Fibroblast of lung (primary cell): ENCODE measurements at regions not wholly inside any gene's neighbourhood (a gene's known extent, or its start where the extent isn't known, plus 50 kb on each side); places are given as distances from the start of the nearest gene placed in this dataset.
"Not testable (repeated sequence)": the region's sequence is repeated elsewhere in the genome, so short reads cannot be mapped to it uniquely, and the experiment has no call there.

Experiments
- DNase-seq, 2 donors: peaks; one replicate each; pipeline versions ENCODE4 v3.0.0 to v3.0.0-alpha.2; 2010; ENCODE audit warnings: low read depth in 2 of 2
- H2AFZ ChIP-seq: 2 replicates; pipeline ENCODE4 v1.5.1; 2012; ENCODE audit warnings: low read length, control low read depth, inconsistent platforms
- H3K27ac ChIP-seq: 2 replicates; pipeline ENCODE4 v1.5.1; 2011; ENCODE audit warnings: low read length, control low read depth; ENCODE audit not compliant: insufficient read depth
- H3K27me3 ChIP-seq: 2 replicates; pipeline ENCODE4 v1.5.1; 2011; ENCODE audit warnings: mild to moderate bottlenecking, low read length; ENCODE audit not compliant: control insufficient read depth, insufficient read depth
- H3K36me3 ChIP-seq: 2 replicates; pipeline ENCODE4 v1.5.1; 2011; ENCODE audit warnings: low read length; ENCODE audit not compliant: control insufficient read depth, insufficient read depth
- H3K4me1 ChIP-seq: 2 replicates; pipeline ENCODE4 v1.5.1; 2011; ENCODE audit warnings: low read length; ENCODE audit not compliant: control insufficient read depth, insufficient read depth; ENCODE audit errors: extremely low read depth
- H3K4me2 ChIP-seq: 2 replicates; pipeline ENCODE4 v1.5.1; 2011; ENCODE audit warnings: low read length, control low read depth; ENCODE audit not compliant: insufficient read depth; ENCODE audit errors: extremely low read depth
- H3K4me3 ChIP-seq, 4 experiments: fragments of 200-600 bp in 1 of 4; sonication (generic) in 1 of 4; replicated peaks in 1 of 4; 2 replicates each; pipeline ENCODE4 v1.5.1; 2011 to 2016; ENCODE audit warnings: low read length in 4 of 4, low read depth in 3 of 4, mild to moderate bottlenecking in 3 of 4, control low read depth in 2 of 4, inconsistent platforms in 1 of 4, mixed read lengths in 1 of 4; ENCODE audit not compliant: insufficient read depth in 1 of 4; ENCODE audit errors: control extremely low read depth in 1 of 4
- H3K79me2 ChIP-seq: 2 replicates; pipeline ENCODE4 v1.5.1; 2012; ENCODE audit warnings: mild to moderate bottlenecking, low read length, inconsistent platforms; ENCODE audit not compliant: control insufficient read depth, insufficient read depth
- H3K9ac ChIP-seq: 2 replicates; pipeline ENCODE4 v1.5.1; 2011; ENCODE audit warnings: mild to moderate bottlenecking, low read length, control low read depth; ENCODE audit not compliant: insufficient read depth
- H3K9me3 ChIP-seq: 2 replicates; pipeline ENCODE4 v1.5.1; 2012; ENCODE audit warnings: low read depth, low read length; ENCODE audit not compliant: control insufficient read depth, insufficient read depth
- H4K20me1 ChIP-seq: 2 replicates; pipeline ENCODE4 v1.5.1; 2011; ENCODE audit warnings: low read length; ENCODE audit not compliant: control insufficient read depth, insufficient read depth; ENCODE audit errors: extremely low read depth
- CTCF ChIP-seq, 2 donors: IDR thresholded peaks in 1 of 2; conservative IDR thresholded peaks in 1 of 2; 1 replicate in 1 of 2; 2 replicates in 1 of 2; pipeline ENCODE4 v1.5.1; 2011 to 2012; ENCODE audit warnings: low read length in 2 of 2, control low read depth in 1 of 2, inconsistent platforms in 1 of 2, low read depth in 1 of 2, mild to moderate bottlenecking in 1 of 2
- EZH2 ChIP-seq: IDR thresholded peaks from 2 replicates; pipeline ENCODE4 v1.5.1; 2012; ENCODE audit warnings: low read length, control low read depth, mild to moderate bottlenecking; ENCODE audit errors: missing control alignments

GRCh38 chr14:27831978-27832377 lies 934.6 kb upstream of the FOXG1 start:
- H3K27ac ChIP-seq, H3K79me2 ChIP-seq, H4K20me1 ChIP-seq, H3K4me1 ChIP-seq, H3K9ac ChIP-seq, H3K27me3 ChIP-seq, DNase-seq, H3K9me3 ChIP-seq, H3K4me3 ChIP-seq, H2AFZ ChIP-seq, H3K36me3 ChIP-seq, H3K4me2 ChIP-seq: not testable (repeated sequence)

GRCh38 chr14:27833001-27833400 lies 933.6 kb upstream of the FOXG1 start:
- not testable (repeated sequence) for H3K79me2 ChIP-seq, H3K27ac ChIP-seq, H3K4me2 ChIP-seq

GRCh38 chr14:27836386-27836785 lies 930.2 kb upstream of the FOXG1 start:
- Histone ChIP-seq H3K9ac (no peak overlapping the region), H3K36me3 (no peaks in the 10 kb centered on the region), H3K4me2 (no peak overlapping the region), H3K4me1 (no peaks in the 10 kb centered on the region), H3K4me3 (no peak overlapping the region), H4K20me1 (no peaks in the 10 kb centered on the region), H3K27ac (no peak overlapping the region), H3K27me3 (no peaks in the 10 kb centered on the region), H2AFZ (no peak overlapping the region), H3K9me3 (no peaks in the 10 kb centered on the region), H3K79me2 (no peaks in the 10 kb centered on the region)
- no peak for TF ChIP-seq CTCF (conservative IDR thresholded peaks at IDR 0.05 in 1 of 2, IDR thresholded peaks at IDR 0.05 in 1 of 2; ENCODE audit: low read depth in 1 of 2, low read length in 2 of 2)
- TF ChIP-seq EZH2 = no peak
- DNase-seq = no peak

More at GRCh38 chr14:27833001-27833400, 933.6 kb upstream of the FOXG1 start:
- H2AFZ ChIP-seq, H3K4me3 ChIP-seq, H3K9ac ChIP-seq, DNase-seq, H3K27me3 ChIP-seq, H3K36me3 ChIP-seq, H4K20me1 ChIP-seq, H3K9me3 ChIP-seq, H3K4me1 ChIP-seq: not testable (repeated sequence)

GRCh38 chr14:27845241-27845850 lies 921.2 kb upstream of the FOXG1 start:
- Histone ChIP-seq H3K4me3 (no peak overlapping the region), H3K27ac (no peak overlapping the region), H3K79me2 (no peaks in the 10 kb centered on the region), H3K9ac (no peak overlapping the region), H2AFZ (no peak overlapping the region), H3K9me3 (no peaks in the 10 kb centered on the region), H3K4me2 (no peak overlapping the region), H3K4me1 (no peaks in the 10 kb centered on the region), H3K36me3 (no peaks in the 10 kb centered on the region), H3K27me3 (no peaks in the 10 kb centered on the region), H4K20me1 (no peaks in the 10 kb centered on the region)
- no peak for DNase-seq
- TF ChIP-seq EZH2 = no peak
- no peak for TF ChIP-seq CTCF (conservative IDR thresholded peaks at IDR 0.05 in 1 of 2, IDR thresholded peaks at IDR 0.05 in 1 of 2; ENCODE audit: low read depth in 1 of 2, low read length in 2 of 2)
